ENCODE measurements at regions not wholly inside any gene's neighbourhood (a gene's known extent, or its start where the extent isn't known, plus 50 kb on each side); places are given as distances from the start of the nearest gene placed in this dataset.

GRCh38 chr1:208516780-208517179 is 272.6 kb upstream of the PLXNA2 start:
- TF ChIP-seq POLR2A (IDR thresholded peaks at IDR 0.05) (no peak), CTCF (IDR thresholded peaks at IDR 0.05) (no peak), EP300 (IDR thresholded peaks at IDR 0.05) (no peak), POLR2AphosphoS5 (IDR thresholded peaks at IDR 0.05) (no peak)
